MM.1S (cell line): ENCODE measurements at regions not wholly inside any gene's neighbourhood (a gene's known extent, or its start where the extent isn't known, plus 50 kb on each side); places are given as distances from the start of the nearest gene placed in this dataset.

ENCODE experiments used
- DNase-seq: peaks from one replicate; pipeline ENCODE4 v3.0.0-alpha.2; 2015
- H2AFZ ChIP-seq: fragments of 300-600 bp; sonication (generic); 2 replicates; pipeline ENCODE4 v1.6.0; 2016; ENCODE audit warnings: antibody characterized with exemption, low read length
- H3F3A ChIP-seq: fragments of 300-600 bp; sonication (generic); 2 replicates; pipeline ENCODE4 v1.6.1; 2016; ENCODE audit warnings: mild to moderate bottlenecking, antibody characterized with exemption, low read length, moderate library complexity, mixed read lengths; ENCODE audit not compliant: insufficient read depth
- H3K27ac ChIP-seq: fragments of 300-600 bp; sonication (generic); 2 replicates; pipeline ENCODE4 v1.5.1; 2016; ENCODE audit warnings: mild to moderate bottlenecking, low read length
- H3K27me3 ChIP-seq: fragments of 300-600 bp; sonication (generic); replicated peaks from 2 replicates; pipeline ENCODE4 v1.6.0; 2016; ENCODE audit warnings: low read length; ENCODE audit not compliant: insufficient read depth
- H3K36me3 ChIP-seq: fragments of 300-600 bp; sonication (generic); replicated peaks from 2 replicates; pipeline ENCODE4 v1.6.1; 2016; ENCODE audit warnings: mild to moderate bottlenecking, low read length, mixed read lengths; ENCODE audit not compliant: insufficient read depth
- H3K4me1 ChIP-seq: fragments of 300-600 bp; sonication (generic); 2 replicates; pipeline ENCODE4 v1.6.1; 2016; ENCODE audit warnings: low read length, mixed read lengths
- H3K4me2 ChIP-seq: fragments of 300-600 bp; sonication (generic); 2 replicates; pipeline ENCODE4 v1.6.0; 2016; ENCODE audit warnings: low read depth, low read length
- H3K4me3 ChIP-seq: fragments of 300-600 bp; sonication (generic); 2 replicates; pipeline ENCODE4 v1.5.1; 2016; ENCODE audit warnings: low read length, mixed read lengths
- H3K79me2 ChIP-seq: fragments of 300-600 bp; sonication (generic); 2 replicates; pipeline ENCODE4 v1.6.1; 2016; ENCODE audit warnings: mixed run types, low read length, mixed read lengths
- H3K9ac ChIP-seq: fragments of 300-600 bp; sonication (generic); 2 replicates; pipeline ENCODE4 v1.6.1; 2016; ENCODE audit warnings: low read length, mixed read lengths
- H3K9me2 ChIP-seq: fragments of 300-600 bp; sonication (generic); replicated peaks from 2 replicates; pipeline ENCODE4 v1.6.1; 2016; ENCODE audit warnings: mild to moderate bottlenecking, low read length, mixed read lengths; ENCODE audit not compliant: insufficient read depth
- H3K9me3 ChIP-seq: fragments of 300-600 bp; sonication (generic); replicated peaks from 2 replicates; pipeline ENCODE4 v1.6.1; 2016; ENCODE audit warnings: mild to moderate bottlenecking, low read length, mixed read lengths; ENCODE audit not compliant: insufficient read depth
- H4K20me1 ChIP-seq: fragments of 300-600 bp; sonication (generic); 2 replicates; pipeline ENCODE4 v1.6.1; 2016; ENCODE audit warnings: mild to moderate bottlenecking, low read length, moderate library complexity, mixed read lengths; ENCODE audit not compliant: insufficient read depth
- CTCF ChIP-seq: fragments of 300-600 bp; sonication (generic); IDR thresholded peaks from 2 replicates; pipeline ENCODE4 v1.5.1; 2016; ENCODE audit warnings: antibody characterized with exemption, low read length, mixed read lengths
- EZH2 ChIP-seq: fragments of 300-600 bp; sonication (generic); optimal IDR thresholded peaks from 2 replicates; pipeline ENCODE3; 2017; ENCODE audit warnings: low read depth, mild to moderate bottlenecking, antibody characterized with exemption, low read length, mixed read lengths
- EZH2phosphoT487 ChIP-seq: fragments of 300-600 bp; sonication (generic); IDR thresholded peaks from 2 replicates; pipeline ENCODE4 v1.6.1; 2018; ENCODE audit warnings: antibody characterized with exemption, low read length

- Histone ChIP-seq H3K36me3 (no peaks in the 10 kb centered on the region), H3K4me1 (no peaks in the 10 kb centered on the region), H3K9me3 (no peaks in the 10 kb centered on the region), H3K79me2 (no peaks in the 10 kb centered on the region), H2AFZ (no peak overlapping the region), H4K20me1 (no peaks in the 10 kb centered on the region), H3K4me3 (no peak overlapping the region), H3K9ac (no peak overlapping the region), H3K27me3 (no peaks in the 10 kb centered on the region), H3K4me2 (no peak overlapping the region), H3K9me2 (no peaks in the 10 kb centered on the region), H3K27ac (no peak overlapping the region), H3F3A (no peaks in the 10 kb centered on the region)
- TF ChIP-seq EZH2 (no peak), EZH2phosphoT487 (no peak), CTCF (no peak)
- DNase-seq, result no peak
Observed at GRCh38 chr9:108662091-108662875, 193.5 kb downstream of the ACTL7B start.

GRCh38 chr9:108656566-108656965 is 199.2 kb downstream of the ACTL7B start:
- H3K9ac ChIP-seq, result no peak overlapping the region
- no peak overlapping the region for H3K4me3 ChIP-seq
- TF ChIP-seq EZH2, result no peak
- no peak for TF ChIP-seq EZH2phosphoT487
- no peak for TF ChIP-seq CTCF
- no peaks in the 10 kb centered on the region for H3K36me3 ChIP-seq
- H3K4me1 ChIP-seq, result no peaks in the 10 kb centered on the region
- no peaks in the 10 kb centered on the region for H3K27me3 ChIP-seq
- no peak for DNase-seq
- no peak overlapping the region for H3K4me2 ChIP-seq
- no peaks in the 10 kb centered on the region for H3K79me2 ChIP-seq
- no peaks in the 10 kb centered on the region for H3K9me2 ChIP-seq
- no peaks in the 10 kb centered on the region for H4K20me1 ChIP-seq
- H3K27ac ChIP-seq, result no peak overlapping the region
- no peaks in the 10 kb centered on the region for H3K9me3 ChIP-seq
- H2AFZ ChIP-seq, result no peak overlapping the region
- H3F3A ChIP-seq, result no peaks in the 10 kb centered on the region

- H3K36me3 ChIP-seq, result no peaks in the 10 kb centered on the region
- no peaks in the 10 kb centered on the region for H3F3A ChIP-seq
- DNase-seq, result no peak
- no peaks in the 10 kb centered on the region for H3K4me1 ChIP-seq
- no peaks in the 10 kb centered on the region for H4K20me1 ChIP-seq
- H3K9me2 ChIP-seq, result no peaks in the 10 kb centered on the region
- H3K4me2 ChIP-seq, result no peak overlapping the region
- H3K4me3 ChIP-seq, result no peak overlapping the region
- TF ChIP-seq EZH2phosphoT487 (no peak), CTCF (no peak), EZH2 (no peak)
- no peaks in the 10 kb centered on the region for H3K79me2 ChIP-seq
- no peaks in the 10 kb centered on the region for H3K9me3 ChIP-seq
- no peaks in the 10 kb centered on the region for H3K27me3 ChIP-seq
- no peak overlapping the region for H3K27ac ChIP-seq
- no peak overlapping the region for H3K9ac ChIP-seq
- H2AFZ ChIP-seq, result no peak overlapping the region
Observed at GRCh38 chr9:108655818-108656217, 200.0 kb downstream of the ACTL7B start.
